HG02623 (cell line): ENCODE measurements at regions not wholly inside any gene's neighbourhood (a gene's known extent, or its start where the extent isn't known, plus 50 kb on each side); places are given as distances from the start of the nearest gene placed in this dataset.

Experiments
- ATAC-seq: cut with Tn5 transposase; IDR thresholded peaks from one replicate; pipeline ENCODE4 v1.9.1; 2021; ENCODE audit warnings: moderate library complexity; ENCODE audit not compliant: unreplicated experiment

DNA sequence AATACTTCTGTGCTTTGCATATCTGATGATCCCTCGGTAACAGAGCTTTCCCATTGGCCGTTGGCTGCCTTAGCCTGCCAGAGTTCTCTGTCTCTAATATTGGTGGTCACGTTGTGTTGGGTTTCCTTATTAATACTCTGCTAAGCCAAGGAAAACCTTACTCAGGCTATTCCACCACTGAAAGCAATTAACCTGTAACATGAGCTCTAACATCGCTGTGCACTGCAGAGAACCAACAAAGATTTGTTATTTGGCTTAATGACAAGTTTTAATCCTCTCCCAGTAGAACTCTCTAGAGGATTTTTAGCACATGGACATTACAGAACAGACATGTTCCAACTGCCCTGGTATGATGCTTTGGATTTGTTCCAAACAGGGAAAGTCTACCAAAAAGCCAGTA lies 825.9 kb upstream of the POU3F3 start:
- ATAC-seq = no peak

DNA sequence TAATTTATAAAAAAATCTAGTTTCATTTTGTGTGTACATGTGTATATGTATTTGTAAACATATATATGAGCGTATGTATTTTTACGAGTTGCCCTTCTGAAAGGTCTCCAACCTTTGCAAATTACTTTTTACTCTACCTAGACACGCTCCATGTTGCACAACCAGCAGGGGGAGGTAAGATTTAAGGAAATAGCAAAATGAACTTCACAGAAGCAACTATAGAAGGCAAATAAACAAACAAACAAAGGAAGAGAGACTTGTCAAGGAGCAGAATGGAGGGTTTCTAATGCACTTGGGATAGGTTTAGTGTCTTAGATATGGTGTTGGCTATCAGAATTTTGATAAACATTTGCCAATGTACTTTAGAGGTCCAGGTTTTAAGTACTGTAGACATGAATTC lies 820.5 kb upstream of the POU3F3 start:
- ATAC-seq = no peak

DNA sequence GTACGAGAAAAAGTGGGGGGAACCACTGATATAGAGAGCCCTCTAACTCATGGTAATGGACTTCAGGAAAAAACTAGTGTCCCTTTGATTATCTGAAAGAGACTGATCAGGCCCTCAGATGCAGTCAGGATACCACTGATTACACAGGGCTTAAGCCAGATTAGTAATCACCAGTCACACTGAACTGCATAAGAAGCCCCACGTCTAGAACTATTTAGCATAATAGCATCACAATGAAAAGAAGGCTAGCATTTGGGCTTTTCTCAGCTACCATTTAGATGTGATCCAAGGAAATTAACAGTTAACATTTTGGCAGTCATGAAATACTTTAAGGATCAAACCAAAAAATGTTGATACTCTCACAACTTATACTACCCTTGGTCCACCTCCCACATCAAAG lies 813.1 kb upstream of the POU3F3 start:
- ATAC-seq = no peak

DNA sequence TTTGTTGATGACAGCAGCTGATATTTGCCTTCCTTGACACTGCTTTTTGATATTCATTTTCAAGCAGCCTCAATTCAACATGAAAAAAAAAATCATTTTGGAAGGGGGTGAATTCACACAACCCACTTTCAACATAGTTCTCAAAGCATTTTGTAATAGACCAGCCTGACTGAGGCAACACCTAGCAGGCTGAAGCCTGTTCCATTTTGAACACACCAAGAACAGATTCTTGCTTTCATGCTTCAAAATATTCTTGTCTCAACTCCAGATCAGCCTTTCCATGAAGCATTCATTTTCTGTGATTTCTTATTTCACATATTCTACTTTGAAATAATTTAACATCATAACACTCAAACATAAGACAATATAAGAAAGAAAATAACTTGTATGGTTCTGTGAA lies 812.6 kb upstream of the POU3F3 start:
- ATAC-seq = no peak

DNA sequence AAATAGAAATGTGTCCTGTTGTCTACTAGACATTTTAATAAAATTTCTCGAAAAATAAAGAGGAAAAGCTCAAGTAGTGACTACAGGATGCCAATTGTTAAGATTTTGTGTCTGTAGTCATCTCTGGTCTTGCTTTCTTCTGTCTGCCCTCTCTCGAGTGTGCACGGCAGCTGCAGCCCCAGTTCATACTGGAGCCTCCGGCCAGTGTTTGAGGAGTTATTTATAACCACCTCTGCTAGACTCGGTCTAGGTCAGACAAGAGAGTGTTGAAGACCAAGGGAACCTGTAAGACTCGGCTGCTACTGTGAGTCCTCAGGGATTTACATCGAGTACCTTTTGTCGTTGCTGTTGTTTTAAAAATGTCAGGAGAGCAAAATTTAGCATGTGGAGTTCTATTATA lies 810.1 kb upstream of the POU3F3 start:
- ATAC-seq = no peak

DNA sequence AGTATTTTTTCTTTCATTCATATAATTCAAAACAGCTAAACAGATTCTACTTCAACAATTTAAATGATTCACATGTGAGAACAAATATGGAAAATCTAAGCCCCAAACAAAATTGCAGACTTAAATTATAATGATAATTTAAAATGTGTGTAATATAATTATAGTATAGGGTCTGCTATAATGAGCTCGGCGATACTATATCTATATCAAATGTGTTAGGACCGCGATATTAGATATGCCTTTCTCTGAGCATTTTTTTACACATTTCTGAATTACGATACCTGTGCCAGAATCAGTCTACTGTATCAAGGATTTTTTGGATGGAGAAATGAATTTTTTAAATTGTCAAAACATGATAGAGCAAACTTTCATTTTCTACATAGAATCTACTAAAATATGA lies 808.8 kb upstream of the POU3F3 start:
- ATAC-seq = no peak

DNA sequence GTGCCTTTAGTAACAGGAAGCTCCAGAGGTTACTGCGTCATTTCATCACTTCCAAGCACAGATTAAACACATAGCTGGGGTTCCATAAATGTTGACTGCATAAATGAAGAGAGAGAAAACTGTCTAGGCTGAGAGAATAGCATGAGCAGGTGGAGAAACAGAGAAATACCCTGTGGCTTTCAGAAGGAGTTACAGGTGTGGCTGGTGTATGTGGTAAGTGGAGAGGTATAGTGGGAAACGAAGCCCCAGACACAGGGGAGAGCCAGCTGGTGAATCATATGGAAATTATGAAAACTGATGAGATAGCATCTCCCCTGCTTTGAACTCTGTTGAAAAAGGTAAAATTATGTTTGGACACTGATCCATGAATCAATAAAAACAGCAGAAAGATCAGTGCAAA lies 807.4 kb upstream of the POU3F3 start:
- no peak for ATAC-seq

DNA sequence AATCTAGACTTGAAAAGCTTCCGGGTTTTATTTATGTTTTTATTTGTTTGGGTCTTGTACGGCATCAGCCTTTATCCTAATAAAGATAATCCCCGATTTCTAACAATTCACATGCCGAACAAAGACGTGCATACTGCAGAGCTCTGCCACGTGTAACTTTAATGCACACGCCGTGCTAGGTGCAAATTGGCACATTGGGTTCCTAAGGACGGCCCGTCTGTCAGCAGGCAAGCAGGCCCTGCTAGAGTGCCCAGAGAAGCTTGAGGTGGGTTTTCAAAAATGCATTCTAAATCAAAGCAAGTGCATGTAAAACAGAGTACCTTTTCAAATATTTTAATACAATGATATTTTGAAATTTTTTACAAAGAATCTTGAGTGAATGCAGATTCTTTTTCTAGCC lies 806.4 kb upstream of the POU3F3 start:
- no peak for ATAC-seq

DNA sequence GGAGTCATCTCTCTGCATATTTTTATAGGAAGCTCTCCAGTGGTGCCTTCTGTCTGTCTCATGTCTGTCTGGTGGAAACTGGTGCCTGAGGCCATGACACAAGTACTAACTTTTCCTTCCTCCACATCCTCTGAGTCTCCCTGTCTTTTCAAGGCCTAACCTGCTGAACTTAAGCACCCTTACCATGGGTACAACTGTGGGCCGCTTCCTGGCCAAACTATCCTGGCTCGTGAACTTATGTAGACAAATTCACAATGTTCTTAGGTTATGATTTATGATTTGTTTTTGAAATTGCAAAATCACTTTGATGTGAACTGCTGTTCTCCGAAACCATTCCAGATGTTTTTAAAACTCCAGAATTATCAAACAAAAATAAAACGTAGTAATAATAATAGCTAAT lies 804.5 kb upstream of the POU3F3 start:
- ATAC-seq = no peak

DNA sequence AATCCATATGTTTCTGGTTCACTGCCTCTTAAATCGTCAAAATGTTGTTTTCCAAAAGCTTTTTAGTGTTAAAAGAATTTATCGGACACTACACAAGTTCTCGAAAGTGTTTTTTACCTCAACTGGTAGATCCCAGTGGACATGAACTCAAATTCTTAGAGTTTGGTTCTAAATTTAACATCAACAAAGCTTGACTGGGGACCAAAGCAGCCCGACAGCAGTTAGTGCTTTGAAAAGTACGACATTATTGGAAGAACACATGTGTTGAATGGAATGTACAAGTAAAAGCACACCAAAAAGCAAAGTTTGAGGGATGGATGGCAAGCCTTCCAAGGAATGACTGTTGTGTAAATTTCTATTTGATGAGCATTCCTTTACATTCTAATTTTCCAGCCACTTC lies 803.9 kb upstream of the POU3F3 start:
- no peak for ATAC-seq

DNA sequence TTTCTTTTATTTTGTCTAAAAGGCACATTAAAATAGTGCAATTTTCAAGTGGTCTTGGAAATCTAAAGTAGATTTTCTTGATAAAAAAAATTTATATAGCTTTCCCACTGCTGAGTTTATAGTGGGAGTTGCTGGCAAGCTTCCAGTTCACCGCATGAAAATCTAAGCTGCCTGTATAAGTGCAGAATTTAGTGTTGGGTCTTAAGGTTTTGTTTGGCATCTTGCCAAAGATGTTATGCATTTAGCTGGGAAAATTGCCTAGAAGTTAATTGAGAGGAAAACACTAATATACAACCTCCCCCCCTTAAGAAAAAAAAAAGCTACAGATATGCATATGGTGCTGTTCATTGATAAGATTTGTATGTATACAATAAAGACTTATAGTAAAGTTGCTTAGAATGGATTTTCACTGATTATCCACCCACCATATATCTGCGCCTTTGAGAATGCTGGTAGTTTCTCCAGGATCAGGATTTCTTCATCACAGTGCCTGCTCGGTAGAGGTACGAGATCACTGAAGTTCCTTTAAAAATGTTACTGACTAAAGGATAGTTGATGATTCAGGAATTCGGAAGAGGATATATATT lies 803.2 kb upstream of the POU3F3 start:
- ATAC-seq = no peak

DNA sequence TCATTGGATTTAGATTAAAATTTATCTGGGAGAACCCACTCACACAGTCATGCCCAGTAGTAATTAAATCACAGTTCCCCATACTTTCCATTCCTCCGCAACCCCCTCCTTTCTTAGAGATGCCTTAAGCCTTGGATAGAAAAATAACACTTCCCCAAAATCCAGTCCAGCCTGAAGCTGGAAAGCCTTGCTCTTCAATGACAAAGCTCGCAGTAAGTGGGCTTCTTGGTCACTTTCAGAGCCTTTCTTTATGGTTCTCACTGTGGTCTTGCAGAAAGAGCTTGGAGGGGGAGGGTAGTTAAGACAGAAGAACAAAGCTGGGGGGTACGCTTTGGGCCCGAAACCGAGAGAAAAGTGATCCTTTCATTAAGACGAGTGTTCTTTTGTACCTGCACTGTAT lies 802.1 kb upstream of the POU3F3 start:
- no peak for ATAC-seq

DNA sequence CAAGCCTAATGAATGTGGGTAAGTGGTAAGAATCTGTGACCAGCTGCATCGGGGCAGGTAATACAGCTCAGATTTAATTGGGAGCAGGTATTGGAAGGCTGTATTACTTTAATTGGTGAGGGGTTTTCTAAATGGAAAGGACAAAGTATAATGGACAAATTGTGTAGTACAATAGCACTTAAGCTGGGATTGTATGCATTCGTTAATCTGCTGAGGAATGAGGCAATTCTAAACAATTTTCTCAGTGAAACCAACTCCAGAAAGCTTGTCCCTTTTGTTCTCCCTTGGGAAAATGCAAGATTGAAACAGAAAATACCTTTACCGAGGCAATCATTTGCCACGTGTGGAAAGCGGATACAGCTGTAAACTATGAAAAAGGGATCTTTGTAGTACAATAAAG lies 801.6 kb upstream of the POU3F3 start:
- ATAC-seq = no peak

DNA sequence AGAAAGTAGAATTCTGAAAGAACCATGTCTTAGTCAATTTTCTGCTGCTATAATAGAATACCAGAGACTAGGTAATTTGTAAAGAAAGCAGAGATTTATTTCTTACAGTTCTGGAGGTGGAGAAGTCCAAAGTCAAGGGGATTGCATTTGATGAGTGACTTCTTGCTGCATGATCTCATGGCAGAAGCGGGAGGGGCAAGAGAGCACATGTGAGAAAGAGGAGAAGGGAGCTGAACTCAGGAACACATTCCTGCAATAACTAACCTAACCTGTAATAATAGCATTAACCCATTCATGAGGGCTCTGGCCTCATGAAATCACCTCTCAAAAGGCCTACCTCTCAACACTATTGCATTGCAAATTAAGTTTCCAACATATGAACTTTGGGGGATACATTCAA lies 797.5 kb upstream of the POU3F3 start:
- ATAC-seq = no peak

DNA sequence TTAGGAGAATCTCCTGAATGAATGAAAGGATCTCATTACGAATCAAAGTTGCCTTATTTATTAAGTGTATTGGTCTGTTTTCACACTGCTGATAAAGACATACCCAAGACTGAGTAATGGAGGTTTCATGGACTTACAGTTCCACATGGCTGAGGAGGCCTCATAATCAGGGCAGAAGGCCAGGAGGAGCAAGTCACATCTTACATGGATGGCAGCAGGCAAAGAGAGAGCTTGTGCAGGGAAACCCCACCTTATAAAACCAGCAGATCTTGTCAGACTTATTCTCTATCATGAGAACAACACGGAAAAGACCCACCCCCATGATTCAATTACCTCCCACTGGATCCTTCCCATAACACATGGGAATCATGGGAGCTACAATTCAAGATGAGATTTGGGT lies 785.2 kb upstream of the POU3F3 start:
- no peak for ATAC-seq

DNA sequence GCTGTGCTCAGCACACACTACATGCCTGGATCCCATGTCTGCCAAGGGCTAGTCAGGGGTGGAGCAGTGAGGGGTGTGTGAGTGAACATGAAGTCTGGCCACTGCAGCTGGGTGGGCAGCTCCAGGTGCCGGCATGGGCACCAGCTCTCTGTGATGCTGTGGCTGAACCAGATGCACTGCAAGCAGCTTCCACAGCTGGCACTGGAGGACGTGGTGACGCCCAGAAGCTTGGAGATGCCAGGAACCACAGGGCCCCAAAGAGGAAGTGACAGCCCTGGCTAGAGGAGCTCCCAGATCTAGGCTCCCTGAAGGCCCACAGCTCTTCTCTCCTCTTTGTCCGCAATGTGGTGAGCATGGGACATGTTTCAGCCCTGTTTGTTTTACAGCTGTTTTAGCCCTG lies 776.3 kb upstream of the POU3F3 start:
- ATAC-seq = no peak

DNA sequence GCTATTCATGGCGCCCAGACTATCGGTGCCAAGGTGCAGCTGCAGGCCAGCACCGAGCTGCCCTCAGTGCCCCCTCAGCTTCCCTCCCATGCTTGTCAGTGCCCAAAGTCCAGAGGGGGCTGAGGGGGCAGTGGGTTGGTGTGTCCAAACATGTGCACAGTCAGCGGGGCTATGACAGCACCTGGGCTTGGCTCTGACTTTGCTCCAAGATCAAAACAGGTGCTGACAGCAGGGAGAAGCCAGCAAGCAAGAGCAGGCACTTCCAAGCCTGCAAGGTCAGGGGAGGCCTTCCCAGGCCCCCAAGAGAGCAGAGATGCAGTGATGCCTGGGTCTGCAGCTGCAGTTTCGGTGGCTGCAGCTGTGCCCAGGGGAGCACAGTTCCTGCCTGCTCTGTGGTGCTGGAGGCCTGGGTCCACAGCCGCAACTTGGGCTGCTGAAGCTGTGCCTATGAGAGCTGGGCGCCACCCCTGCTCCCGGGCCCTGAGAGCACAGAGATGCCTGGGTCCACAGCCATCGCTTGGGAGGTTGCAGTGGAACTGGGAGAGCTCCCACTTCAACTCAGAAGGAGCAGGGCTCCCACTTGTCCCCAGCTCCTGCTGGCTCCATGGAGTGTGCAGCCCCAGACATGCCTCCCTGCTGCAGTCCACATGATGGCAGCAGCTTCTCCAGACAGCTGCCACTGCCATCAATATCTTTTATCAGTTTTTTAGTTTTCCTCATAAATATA lies 775.3 kb upstream of the POU3F3 start:
- no peak for ATAC-seq

DNA sequence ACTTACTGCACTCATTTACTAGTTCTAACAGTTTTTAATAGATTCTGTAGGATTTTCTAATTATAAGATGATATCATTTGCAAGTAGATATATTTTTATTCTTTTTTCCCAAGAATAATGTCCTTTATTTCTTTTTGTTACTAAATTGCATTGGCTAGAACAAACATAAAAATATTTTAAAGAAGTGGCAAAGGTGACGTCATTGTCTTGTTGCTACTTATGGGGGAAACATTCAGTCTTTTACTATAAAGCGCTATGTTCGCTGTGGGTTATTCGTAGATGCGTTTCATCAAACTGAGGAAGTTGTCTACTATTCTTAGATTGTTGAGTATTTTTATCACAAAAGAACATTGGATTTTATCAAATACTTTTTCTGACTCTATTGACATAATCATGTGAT lies 765.2 kb upstream of the POU3F3 start:
- ATAC-seq = no peak

DNA sequence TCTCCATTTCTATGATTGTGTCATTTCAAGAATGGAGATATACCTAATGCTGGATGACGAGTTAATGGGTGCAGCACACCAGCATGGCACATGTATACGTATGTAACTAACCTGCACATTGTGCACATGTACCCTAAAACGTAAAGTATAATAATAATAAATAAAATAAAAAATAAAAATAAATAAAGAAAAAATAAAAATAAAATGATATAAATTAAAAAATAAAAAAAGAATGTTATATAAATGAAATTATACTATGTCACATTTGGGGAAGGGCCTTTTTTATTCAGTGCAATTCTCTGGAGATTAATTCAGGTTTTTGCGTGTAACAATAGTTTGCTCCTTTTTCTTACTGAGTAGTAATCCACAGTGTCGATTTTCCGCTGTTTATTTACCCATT lies 763.5 kb upstream of the POU3F3 start:
- ATAC-seq = no peak

DNA sequence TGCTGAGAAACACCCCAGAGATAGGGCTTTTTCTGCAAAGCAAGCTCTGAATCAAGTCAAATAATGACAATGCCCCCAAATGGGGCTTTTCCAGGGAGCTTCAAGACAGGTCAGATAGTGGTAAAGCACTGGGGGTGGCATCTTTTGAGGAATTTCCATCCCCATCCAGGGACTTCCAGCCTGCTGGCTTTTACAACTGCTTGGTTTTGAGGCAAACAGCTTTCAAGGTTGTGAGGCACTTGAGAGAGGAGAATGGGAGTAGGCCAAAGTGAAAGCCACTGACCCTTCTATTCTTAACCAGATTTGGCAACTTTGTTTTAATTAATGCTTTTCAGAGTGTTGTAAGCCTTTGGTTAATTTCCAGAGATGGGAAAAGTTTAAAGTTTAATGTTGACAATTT lies 762.0 kb upstream of the POU3F3 start:
- ATAC-seq = no peak

DNA sequence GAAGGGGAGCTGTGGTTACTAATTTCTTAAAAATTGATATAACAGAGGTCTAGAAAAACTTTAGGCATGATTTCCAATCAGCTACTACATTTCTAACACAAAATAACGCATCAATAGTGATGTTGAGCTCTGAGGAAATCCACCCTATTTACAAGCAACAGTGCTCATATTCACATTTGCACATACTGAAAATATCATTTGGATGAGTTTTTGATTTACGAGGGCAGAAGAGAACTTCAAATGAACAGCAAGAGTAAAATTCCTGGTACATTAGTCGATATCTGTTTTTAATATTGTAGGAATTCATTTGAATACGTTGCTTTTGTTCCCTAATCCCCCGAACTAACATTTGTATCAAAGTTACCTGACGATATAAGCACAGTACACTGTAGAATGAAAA lies 761.0 kb upstream of the POU3F3 start:
- ATAC-seq = no peak

DNA sequence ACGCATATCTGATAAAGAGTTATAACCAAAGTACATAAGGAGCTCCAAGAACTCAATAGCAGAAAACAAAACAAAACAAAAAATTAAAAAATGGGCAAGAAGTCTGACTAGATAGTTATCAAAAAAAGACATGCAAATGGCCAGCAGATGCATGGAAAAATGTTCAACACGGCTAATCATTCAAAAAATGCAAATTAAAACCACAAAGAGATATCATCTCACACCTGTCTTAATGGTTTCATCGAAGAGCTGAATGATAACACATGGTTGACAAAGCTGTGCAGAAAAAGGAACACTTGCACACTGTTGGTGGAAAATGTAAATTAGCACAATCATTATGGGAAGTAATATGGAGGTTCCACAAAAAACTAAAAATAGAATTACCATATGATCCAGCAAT lies 751.3 kb upstream of the POU3F3 start:
- ATAC-seq = no peak

DNA sequence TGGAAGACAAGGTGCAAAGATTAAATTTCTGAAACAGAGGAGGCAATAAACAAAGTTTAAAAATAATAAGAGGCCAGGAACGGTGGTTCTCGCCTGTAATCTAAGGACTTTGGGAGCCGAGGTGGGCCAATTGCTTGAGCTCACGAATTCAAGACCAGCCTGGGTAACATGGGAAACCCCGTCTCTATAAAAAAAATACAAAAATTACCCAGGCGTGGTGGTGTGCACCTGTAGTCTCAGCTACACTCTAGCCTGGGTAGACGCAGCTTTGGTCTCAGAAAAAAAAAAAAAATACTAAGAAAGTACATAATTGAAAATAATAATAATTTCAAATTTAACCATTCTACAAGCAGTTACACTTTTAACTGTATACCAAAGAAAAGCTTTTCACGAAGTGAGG lies 744.6 kb upstream of the POU3F3 start:
- ATAC-seq = no peak
